Breast epithelium (tissue), 3 donors: ENCODE measurements at regions not wholly inside any gene's neighbourhood (a gene's known extent, or its start where the extent isn't known, plus 50 kb on each side); places are given as distances from the start of the nearest gene placed in this dataset.

Source experiments
- CTCF ChIP-seq, 3 donors: fragments of 450-650 bp; IDR thresholded peaks; one replicate each; pipeline ENCODE4 v1.5.1; 2016 to 2017; ENCODE audit warnings: antibody characterized with exemption in 3 of 3, mild to moderate bottlenecking in 3 of 3, moderate library complexity in 3 of 3
- POLR2AphosphoS5 ChIP-seq, 3 donors: sonication (generic); formaldehyde crosslinking; IDR thresholded peaks; one replicate each; pipeline ENCODE4 v1.6.1; 2017; ENCODE audit warnings: antibody characterized with exemption in 3 of 3

DNA sequence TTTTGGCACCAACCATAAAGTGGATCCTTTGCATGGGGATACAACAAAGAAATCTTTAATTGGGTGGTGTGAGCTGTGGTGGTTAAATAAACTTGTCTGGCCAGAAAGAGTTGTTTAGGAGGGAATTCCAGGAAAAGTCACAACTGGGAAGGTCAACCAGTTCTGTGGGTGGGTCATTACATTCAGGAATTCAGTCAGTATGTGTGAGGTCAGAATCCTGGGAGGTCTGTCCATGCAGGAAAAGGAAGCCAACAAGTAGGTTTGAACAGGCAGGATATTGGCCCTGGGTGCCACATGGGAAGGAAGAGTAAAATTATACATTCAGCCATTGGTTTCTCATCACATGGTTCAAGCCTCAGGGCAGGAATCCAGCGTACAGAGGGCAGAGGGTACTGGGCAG lies 162.3 kb upstream of the ADAMTS5 start:
- TF ChIP-seq CTCF (IDR thresholded peaks at IDR 0.05): no peak
- no peak for TF ChIP-seq POLR2AphosphoS5 (IDR thresholded peaks at IDR 0.05)
